Esophagus mucosa (tissue), 1 donor: ENCODE measurements at regions not wholly inside any gene's neighbourhood (a gene's known extent, or its start where the extent isn't known, plus 50 kb on each side); places are given as distances from the start of the nearest gene placed in this dataset.
"Not testable (repeated sequence)": the region's sequence is repeated elsewhere in the genome, so short reads cannot be mapped to it uniquely, and the experiment has no call there.

ENCODE experiments used
- ATAC-seq: fragments of 200-7000 bp; cut with Tn5 transposase; one replicate; pipeline ENCODE4 v1.9.1; 2020
- donor health status: DM: yes; HTN: yes; CAD: no.

DNA sequence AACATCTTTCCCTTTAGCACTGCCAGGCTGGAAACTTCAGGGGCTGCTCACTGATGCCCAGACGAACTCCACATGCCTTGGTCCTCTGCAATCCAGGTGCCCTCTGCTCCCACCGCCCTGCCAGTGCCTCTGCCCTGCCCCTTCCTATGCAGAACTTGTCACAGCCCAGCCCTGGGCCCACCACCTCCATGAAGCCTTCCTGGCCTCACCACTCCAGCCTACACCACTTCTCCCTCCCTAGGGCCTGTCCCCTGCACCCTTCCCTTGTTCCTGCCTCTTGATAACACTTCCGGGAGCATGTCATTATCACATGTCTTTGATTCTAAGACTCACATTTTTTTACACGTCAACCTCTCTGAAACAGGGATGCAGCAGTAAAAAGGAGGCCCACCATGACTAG lies 627.2 kb downstream of the UQCRFS1 start:
- no peak for ATAC-seq

DNA sequence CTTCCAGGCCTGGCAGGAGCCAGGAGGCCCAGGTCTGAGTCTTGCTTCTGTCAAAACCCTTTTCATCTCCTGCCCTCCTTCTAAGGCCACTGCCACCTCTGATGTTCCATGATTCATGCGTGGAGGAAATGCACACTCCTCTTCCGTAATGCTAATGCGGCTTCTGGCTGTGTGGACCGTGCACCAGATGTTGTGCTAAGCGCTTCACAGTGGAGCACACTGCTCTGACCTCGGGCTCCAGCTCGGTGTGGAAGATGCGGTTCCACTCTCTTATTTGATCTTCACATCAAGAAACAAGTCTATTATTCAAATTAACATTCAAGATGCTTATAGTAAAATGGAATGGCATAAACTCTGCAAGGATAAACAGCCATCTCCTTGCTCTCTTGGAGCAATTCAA lies 629.2 kb downstream of the UQCRFS1 start:
- no peak for ATAC-seq

DNA sequence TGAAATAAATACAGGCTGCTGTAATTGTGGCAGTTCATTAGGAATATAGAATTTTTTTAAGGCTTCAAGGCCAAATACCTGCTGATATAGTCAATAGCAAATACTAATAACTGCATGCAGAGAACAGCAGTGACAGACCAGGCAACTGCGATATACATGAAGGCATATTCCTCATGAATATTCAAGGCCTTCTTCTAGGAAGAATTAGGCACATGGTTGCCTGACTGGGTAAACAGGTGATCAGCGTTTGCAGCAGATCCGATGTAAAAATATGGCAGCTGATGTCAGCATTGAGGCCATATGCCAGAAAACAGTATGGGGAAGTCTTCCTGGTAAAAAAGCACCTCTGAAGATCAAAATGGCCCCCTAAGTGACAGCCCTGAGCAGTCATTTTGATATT lies 629.7 kb downstream of the UQCRFS1 start:
- ATAC-seq: no peak

DNA sequence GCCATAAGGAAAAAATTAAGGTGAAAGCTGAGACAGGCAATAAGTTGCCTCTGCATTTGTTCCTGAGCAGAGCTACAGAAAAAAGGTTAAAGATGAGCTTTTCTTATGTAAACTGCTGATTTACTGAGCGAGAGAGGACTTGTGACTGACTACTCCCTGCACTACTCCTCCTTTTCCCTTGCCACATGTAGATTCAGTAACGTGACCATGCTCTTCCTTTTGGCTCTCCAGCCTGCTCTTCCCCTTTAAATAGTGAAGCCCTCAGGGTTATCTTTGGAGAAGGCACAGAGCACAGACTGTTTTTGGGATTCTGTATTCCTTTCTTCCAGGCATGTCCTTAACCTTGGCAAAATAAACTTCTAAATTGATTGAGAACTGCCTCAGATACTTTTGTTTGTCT lies 630.2 kb downstream of the UQCRFS1 start:
- ATAC-seq: no peak

DNA sequence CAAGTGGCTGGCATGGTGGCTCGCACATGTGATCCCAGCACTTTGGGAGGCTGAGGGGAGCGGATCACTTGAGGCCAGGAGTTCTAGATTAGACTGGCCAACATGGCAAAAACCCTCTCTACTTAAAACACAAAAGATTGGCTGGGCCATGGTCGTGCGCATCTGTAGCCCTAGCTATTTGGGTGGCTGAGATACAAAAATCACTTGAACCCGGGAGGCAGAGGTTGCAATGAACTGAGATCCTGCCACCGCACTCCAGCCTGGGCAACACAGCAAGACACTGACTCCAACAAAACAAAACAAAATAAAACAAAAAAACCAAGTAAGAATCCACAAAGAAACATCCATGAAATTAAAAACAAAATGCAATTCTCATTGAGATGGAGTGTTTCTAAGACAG lies 630.6 kb downstream of the UQCRFS1 start:
- ATAC-seq: no peak

DNA sequence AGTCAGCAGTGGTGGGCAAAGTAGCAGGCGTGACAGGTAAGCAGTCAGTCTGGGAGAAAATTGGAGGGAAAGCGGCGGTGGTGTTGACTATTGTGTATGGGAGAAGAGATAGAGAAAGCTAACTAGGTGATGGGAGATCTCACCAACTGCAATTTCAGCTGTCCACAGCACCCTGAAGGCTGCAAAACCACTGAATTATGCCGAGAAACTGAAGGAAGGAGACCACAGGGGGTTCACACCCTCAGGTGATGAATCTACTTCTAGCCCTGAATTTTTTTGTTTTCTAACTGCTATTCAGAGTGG lies 631.5 kb downstream of the UQCRFS1 start:
- ATAC-seq: no peak

DNA sequence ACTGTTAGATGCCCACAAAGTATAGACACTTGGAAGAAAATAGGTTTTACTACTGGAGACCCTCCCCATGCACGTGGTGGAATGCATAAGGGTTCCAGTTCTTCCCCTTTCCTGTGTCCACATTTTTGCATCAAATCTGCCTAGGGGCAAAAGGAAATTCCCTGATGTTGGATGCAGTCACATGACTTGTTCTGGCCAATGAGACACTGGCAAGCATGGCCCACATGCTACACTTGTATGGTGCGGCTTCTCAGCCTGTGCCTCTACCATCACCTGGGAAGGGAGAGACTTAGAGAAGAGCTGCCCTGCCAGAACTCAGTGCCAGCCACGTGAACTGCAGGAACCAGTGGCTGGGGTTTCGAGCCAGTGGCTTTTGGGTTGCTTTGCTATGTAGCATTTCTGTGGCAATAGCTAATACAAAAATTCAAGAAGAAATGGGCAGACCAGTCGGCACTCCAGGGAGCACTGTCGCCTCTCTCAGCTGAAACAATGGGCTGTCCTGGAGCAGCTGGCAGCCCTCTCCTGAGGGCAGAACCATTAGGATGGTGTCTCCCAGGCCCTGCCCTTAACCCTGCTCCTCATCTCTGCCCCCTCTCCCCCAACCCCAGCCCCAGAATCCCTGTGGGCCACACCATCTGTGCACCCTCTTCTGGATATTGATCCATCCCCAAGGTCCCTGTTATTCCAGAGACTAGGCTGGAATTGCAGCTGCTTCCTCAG lies 634.0 kb downstream of the UQCRFS1 start:
- ATAC-seq: no peak

DNA sequence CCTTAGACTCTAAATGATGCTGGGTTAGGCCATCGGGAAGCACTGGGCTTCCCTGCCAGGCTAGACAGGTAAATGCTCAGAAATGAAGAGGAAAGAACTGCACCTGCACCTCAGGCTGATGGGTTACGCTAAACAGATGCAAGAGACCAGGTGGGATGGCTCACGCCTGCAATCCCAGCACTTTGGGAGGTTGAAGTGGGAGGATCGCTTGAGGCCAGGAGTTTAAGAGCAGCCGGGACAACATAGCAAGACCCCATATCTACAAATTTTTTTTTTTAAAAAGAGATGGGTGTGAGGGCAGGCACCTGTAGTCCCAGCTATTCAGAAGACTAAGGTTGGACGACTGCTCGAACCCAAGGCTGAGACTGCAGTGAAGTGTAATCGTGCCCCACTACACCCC lies 634.7 kb downstream of the UQCRFS1 start:
- ATAC-seq: no peak

DNA sequence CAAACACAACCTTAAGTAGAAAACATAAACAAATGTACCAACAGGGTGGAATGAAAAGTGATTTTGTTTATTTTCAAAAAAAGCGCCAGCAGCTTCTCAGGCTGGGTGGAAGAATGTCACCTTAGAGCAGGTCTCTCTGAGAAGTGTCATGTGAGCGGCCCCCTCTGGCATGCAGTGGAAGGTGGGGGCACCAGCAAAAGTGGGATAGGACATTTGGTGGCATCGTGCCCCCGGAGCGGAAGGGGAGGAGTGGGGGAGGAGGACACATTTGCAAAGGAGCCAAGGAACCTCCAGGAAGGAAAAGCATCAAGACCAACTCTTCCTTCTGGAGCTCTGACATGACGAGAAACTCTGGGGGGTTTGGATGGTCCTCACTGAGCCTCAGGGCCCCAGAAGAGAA lies 635.3 kb downstream of the UQCRFS1 start:
- no peak for ATAC-seq

DNA sequence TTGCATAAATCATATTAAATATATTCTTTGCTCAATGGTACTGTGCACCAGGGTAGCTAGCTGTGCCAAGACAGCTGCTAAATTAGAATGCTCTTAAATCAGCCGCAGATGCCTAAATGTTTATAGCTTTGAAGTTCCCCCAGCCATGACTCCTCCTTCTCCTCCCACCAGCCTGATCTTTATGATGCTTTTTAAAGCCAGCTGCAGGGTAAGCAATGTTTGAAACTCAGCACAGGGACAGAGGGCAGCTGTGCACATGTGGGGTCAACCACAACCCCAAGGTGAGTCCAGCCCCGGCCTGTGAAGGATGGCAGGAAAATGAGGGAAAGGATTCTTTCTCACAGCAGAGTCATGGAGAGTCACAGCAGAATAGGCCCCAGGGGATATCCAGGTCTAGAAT lies 635.7 kb downstream of the UQCRFS1 start:
- ATAC-seq: no peak

DNA sequence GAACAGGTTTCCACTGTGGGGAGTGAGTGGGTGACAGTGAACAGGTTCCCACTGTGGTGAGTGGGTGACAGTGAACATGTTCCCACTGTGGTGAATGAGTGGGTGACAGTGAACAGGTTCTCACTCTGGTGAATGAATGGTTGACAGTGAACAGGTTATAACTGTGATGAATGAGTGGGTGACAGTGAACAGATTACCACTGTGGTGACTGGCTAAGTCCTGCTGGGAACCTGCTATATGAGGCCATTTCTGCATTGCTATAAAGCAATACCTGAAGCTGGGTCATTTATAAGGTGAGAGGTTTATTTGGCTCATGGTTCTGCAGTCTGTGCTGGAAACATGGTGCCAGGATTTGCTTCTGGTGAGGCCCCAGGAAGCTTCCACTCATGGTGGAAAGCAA lies 637.1 kb downstream of the UQCRFS1 start:
- ATAC-seq: no peak

DNA sequence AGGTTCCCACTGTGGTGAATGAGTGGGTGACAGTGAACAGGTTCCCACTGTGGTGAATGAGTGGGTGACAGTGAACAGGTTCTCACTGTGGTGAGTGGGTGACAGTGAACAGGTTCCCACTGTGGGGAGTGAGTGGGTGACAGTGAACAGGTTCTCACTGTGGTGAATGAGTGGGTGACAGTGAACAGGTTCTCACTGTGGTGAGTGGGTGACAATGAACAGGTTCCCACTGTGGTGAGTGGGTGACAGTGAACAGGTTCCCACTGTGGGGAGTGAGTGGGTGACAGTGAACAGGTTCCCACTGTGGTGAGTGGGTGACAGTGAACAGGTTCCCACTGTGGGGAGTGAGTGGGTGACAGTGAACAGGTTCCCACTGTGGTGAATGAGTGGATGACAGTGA lies 637.6 kb downstream of the UQCRFS1 start:
- ATAC-seq: not testable (repeated sequence)

DNA sequence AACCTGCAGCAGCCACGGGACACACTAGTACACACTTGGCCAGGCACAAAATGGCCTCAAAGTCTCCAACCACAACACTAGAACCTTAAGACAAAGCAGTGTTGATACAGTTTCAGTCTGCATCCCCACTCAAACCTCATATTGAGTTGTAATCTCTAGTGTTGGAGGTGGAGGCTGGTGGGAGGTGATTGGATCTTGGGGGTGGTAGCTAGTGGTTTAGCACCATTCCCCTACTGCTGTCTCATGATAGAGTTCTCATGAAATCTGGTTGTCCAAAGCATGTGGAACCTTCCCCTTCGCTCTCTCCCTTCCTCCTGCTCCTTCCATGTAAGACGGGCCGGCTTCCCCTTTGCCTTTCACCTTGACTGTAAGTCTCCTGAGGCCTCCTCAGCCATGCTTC lies 638.7 kb downstream of the UQCRFS1 start:
- no peak for ATAC-seq

DNA sequence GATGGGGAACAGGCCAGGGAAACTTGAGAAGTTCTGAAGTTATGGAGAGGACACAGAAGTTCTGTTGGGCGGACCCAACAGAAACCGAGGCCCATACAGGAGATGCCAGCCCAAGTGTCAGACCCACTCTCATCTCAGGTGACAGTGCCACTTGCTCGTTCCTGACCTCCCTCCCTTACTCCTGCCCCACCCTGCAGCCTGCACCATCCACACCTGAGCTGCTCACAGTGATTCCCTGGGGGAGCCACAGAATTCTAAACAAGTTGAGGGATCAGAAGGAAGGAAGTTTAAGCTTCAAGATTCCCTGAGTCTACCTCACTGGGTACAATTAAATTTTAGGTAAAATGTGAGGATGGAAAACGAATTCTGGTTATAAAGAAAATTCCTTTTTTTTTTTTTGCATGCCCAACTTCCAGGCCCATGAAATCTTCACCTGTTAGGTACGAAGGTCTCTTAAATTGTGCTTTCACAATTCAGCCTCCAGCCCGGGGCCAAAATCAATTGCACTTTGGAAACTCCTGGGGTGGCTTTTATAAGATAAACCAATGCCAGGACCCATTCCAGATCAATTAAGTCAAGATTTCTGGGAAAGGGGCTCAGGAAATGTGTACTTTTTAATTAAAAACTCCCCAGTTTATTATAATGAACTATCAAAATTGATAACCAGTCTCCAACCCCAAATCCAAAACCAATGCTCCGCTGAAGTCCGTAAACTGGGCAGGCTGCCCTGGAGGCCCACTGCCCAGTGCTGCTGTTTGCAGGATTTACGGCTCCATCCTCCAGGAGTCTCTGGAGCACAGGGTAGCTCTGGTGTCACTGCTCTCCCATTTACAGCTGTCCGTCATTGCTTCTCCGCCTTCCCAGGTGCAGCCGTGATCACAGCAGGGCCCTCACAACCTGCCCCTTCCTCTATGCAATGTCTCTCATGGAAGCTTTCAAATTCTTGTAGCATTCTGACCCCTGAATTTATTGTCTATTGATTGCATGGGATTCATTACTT lies 643.5 kb downstream of the UQCRFS1 start:
- ATAC-seq: no peak

DNA sequence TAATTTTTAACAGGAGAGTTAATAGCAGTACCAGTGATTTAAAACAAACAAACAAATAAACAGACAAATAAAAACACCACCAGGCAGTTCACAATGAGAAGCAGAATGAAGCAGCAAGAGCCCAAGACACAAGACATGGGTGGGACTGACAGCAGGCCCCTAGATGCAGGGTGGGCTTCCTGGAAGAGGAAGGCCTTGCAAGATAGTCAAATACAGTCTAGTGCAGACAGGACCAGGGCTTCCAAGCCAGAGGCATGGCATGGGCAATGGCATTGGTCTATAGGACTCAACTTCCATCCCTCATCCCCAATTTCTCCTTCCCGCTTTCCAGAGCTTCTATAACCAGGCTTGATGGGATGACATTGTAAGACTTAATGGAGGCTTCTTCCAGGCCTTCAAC lies 645.1 kb downstream of the UQCRFS1 start:
- ATAC-seq: no peak

DNA sequence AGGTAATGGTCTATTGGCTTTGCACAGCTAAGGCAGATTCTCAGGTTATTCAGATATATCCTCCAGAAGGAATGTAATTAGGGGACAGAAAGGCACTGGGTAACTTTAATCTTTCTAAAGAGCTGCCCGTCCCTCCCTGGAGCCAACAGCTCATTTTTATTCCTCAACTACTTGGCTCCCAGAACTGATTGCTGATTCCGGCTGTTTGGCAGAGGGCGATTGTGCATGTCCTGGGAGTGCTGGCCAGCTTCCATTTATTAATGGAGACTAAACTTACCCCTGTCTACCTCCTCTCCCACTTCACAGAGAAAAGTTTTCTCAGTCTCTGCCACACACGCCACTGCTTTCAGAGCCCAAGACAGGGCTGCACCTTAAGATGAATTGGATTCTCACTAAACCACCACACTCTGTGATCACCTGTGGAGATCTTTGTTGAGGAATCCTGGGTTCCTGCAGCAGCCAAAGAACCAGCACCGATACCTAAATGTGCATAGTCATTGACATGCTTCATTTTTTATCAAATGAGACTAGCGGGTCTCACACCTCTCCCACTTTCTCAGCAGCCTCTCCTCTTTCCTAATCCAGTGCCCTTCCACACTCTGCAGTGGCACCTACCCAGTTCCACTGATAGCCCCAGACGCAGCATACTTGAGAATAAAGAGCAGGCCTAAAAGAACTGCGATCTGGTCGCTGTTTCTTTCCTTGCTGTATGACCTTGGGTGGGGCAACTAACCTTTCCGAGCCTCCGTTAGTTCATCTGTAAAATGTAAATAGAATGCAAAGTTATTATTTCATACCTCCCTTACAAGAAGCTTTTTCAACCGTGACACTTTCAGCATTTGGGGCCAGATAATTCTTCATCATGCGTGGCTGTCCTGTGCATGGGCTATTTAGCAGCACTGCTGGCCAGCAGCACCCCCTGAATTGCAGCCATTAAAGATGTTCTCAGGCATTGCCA lies 648.7 kb downstream of the UQCRFS1 start:
- no peak for ATAC-seq

DNA sequence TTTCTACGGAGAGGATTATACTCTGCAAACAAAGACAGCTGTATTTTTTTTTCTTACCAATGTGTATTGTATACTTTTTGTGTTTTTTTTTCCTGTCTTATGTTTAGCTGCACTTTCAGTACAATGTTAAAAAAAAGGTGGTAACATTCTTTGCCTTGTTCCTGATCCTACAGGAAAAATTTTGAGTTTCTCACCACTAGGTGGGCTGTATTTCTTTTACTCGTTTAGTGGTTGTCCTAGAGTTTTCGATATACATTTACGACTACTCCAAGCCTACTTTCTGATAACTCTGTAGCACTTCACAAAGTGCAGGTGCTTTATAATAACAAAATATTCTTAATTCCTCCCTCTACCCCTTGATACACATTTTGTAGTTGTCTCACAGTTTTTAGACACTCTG lies 652.2 kb downstream of the UQCRFS1 start:
- no peak for ATAC-seq

DNA sequence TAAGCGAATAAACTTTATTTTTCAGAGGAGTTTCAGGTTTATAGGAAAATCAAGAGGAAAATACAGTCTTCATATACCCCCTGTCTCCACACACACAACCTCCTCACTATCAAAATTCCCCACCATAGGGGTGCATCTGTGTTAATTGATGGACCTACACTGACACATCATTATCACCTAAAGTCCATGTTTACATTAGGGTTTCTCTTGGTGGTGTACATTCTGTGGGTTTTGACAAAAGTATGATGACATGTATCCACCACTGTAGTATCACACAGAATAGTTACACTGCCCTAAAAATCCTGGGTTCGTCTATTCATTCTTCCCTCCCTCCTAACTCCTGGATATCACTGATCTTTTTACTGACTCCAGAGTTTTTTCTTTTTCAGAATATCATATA lies 654.2 kb downstream of the UQCRFS1 start:
- ATAC-seq: no peak

DNA sequence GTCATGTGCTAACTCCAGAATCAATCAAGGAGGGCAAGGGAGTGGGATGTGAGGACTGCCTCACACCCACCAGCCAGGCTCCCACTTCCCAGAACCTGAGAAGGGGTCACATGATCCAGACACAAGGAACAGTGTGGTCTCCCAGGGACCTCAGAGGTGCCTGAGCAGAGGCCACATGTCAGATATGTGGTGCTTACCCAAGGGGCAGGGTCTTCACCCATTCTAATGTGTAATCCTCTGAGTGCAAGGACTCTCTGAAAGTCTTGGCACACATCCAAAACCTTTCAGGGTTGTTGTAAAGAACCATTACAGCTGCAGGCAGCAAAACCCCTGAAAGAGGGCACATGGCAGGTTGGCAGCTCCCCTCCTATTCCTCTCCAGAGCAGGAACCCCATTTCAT lies 656.6 kb downstream of the UQCRFS1 start:
- no peak for ATAC-seq

DNA sequence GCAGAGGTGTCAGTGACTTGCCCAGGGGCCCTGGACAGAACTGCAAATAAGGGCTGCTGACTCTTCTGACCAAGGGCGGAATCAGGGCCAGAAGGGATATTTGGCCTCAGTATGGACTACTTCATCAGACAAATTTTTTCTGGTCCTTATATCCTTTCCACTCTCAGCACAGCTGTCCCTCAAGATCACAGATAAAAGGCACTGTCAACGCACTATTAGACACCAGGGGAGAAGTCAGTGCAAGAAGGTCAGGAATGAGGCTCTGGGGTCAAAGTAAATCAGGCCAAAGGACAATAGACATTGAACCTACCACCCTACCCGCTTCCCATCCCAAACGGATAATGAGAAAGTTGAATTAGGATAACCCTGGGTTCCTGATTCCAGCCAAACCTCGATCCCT lies 657.6 kb downstream of the UQCRFS1 start:
- no peak for ATAC-seq

DNA sequence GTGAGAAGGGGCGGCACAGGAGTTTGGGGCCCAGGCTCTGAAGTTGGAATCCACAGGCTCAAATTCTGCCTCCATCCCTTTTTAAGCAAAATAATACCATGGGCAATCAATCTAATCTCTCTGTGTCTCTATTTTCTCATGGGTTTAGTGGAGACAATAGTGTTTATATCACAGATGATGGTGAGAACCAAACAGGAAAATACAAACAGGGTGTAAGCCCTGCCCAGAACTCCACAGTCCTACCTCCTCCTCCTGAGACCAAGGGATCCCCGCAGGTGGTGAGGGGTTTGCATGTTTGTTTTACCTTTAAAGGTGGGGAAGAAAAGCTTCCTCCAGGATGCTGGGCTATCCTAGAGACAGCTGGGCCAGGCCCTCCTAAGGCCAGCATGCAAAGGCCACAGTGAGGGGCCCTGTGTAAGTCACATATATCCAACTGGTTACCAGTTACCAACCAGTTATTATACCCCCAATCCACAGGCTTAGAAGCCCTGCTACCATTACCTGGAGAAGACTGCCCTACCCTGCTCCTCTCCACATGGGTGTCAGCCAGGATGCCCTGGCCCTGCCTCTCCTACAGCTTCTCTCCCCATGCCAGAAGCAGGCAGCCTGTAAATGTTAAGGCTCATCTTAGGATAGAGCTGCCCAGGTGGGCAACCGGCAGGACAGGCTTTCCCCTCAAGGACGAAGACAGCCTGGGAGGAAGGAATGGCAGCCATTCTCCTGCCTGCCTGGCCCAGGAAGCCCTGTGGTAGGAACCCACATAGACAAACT lies 658.4 kb downstream of the UQCRFS1 start:
- ATAC-seq: no peak

DNA sequence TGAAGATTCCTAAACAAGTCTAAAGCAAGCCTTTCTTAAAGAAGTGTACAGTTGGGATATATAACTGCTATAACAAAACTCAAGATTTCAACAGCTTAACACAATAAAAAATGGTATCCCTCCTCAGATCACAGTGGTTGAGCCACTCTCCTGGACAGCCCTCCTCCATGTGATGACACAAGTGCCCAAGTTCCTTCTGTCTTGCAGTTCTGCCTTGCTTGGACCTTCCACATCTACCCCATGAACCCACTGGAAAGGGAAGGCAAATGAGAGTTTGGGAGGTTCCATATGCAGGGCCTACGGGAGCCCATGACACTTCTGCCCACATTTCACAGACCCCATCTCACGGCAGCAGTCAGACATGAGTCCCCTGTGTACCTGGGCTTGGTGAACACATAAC lies 659.2 kb downstream of the UQCRFS1 start:
- ATAC-seq: no peak
